GM19025 (cell line): ENCODE measurements at regions not wholly inside any gene's neighbourhood (a gene's known extent, or its start where the extent isn't known, plus 50 kb on each side); places are given as distances from the start of the nearest gene placed in this dataset.
"Not testable (repeated sequence)": the region's sequence is repeated elsewhere in the genome, so short reads cannot be mapped to it uniquely, and the experiment has no call there.

Experiments
- ATAC-seq: cut with Tn5 transposase; IDR thresholded peaks from one replicate; pipeline ENCODE4 v1.9.1; 2021; ENCODE audit warnings: mild to moderate bottlenecking, low read depth, moderate library complexity; ENCODE audit not compliant: unreplicated experiment

GRCh38 chr2:107735201-107735600, 91.5 kb upstream of the RGPD4 start:
- ATAC-seq = no peak

- ATAC-seq = no peak
These were observed 88.9 kb upstream of the RGPD4 start for GRCh38 chr2:107737756-107738155.

- no peak for ATAC-seq
These were observed 88.4 kb upstream of the RGPD4 start for GRCh38 chr2:107738266-107738665.

GRCh38 chr2:107740300-107740699, 86.4 kb upstream of the RGPD4 start:
- ATAC-seq = no peak

- ATAC-seq = no peak
These were observed 84.1 kb upstream of the RGPD4 start for GRCh38 chr2:107742460-107743027.

- ATAC-seq = no peak
These were observed 83.4 kb upstream of the RGPD4 start for GRCh38 chr2:107743274-107743673.

GRCh38 chr2:107745100-107745499, 81.6 kb upstream of the RGPD4 start:
- ATAC-seq = no peak

GRCh38 chr2:107746552-107747198, 80.0 kb upstream of the RGPD4 start:
- not testable (repeated sequence) for ATAC-seq

GRCh38 chr2:107747199-107747963, 79.3 kb upstream of the RGPD4 start:
- not testable (repeated sequence) for ATAC-seq

- ATAC-seq = no peak
These were observed 78.6 kb upstream of the RGPD4 start for GRCh38 chr2:107747964-107748583.

GRCh38 chr2:107751936-107752335, 74.8 kb upstream of the RGPD4 start:
- ATAC-seq = no peak

- not testable (repeated sequence) for ATAC-seq
These were observed 72.9 kb upstream of the RGPD4 start for GRCh38 chr2:107753806-107754205.

- no peak for ATAC-seq
These were observed 69.5 kb upstream of the RGPD4 start for GRCh38 chr2:107757223-107757622.

GRCh38 chr2:107760620-107761364, 65.9 kb upstream of the RGPD4 start:
- ATAC-seq = no peak

- no peak for ATAC-seq
These were observed 54.3 kb upstream of the RGPD4 start for GRCh38 chr2:107772353-107772752.

GRCh38 chr2:107775211-107775610, 51.5 kb upstream of the RGPD4 start:
- ATAC-seq = no peak

- ATAC-seq = no peak
These were observed 50.9 kb upstream of the RGPD4 start for GRCh38 chr2:107775791-107776190.

GRCh38 chr2:107776362-107776761, 50.3 kb upstream of the RGPD4 start:
- no peak for ATAC-seq
